CD4-positive, alpha-beta T cell treated with Interleukin-6 for 4 hours (primary cell): ENCODE measurements at regions not wholly inside any gene's neighbourhood (a gene's known extent, or its start where the extent isn't known, plus 50 kb on each side); places are given as distances from the start of the nearest gene placed in this dataset.

Source experiments
- DNase-seq: peaks from one replicate; pipeline ENCODE4 v3.0.0-alpha.2; 2020; ENCODE audit warnings: mixed read lengths

- DNase-seq: no peak
Measured at GRCh38 chr10:22765660-22766547, 51.5 kb upstream of the PIP4K2A start.

GRCh38 chr10:22764639-22765038 is 50.3 kb upstream of the PIP4K2A start:
- no peak for DNase-seq
